ENCODE measurements at regions not wholly inside any gene's neighbourhood (a gene's known extent, or its start where the extent isn't known, plus 50 kb on each side); places are given as distances from the start of the nearest gene placed in this dataset.
"Not testable (repeated sequence)": the region's sequence is repeated elsewhere in the genome, so short reads cannot be mapped to it uniquely, and the experiment has no call there.

DNA sequence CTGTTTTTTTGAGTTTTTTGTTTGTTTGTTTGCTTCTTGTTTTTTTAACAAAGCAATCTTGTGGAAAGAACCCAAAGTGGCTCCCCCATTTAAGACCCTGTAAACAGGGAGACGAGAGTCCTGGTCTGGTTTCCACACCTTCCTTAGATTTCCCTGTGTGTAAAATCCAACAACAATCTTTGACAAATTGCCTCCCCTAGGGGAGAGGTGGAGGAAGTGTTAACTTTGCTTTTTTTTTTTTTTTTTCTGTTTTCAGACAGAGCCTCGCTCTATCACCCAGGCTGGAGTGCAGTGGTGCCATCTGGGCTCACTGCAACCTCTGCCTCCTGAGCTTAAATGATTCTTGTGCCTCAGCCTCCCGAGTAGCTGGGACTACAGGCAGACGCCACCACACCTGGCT, 136.0 kb downstream of the OTOP1 start:
- WGBS, 2 donors, result 61 to 72% methylated on average over 4 of the region's 4 CpGs

GRCh38 chr4:4092159-4092558, 134.6 kb downstream of the OTOP1 start:
- WGBS, 2 donors, result 67 to 70% methylated on average over 4 of the region's 4 CpGs
- H3K36me3 ChIP-seq (ENCODE audit: low read depth, missing control alignments); H3K4me1 ChIP-seq; intact Hi-C loops (cut with DNase I; ENCODE audit: low total_unique reads); H3K27me3 ChIP-seq; H3K27ac ChIP-seq; H3K4me3 ChIP-seq; H3K9me3 ChIP-seq; DNase-seq: not testable (repeated sequence)

More for the DNA sequence above, 136.0 kb downstream of the OTOP1 start:
- H3K36me3 ChIP-seq (ENCODE audit: low read depth, missing control alignments); H3K27ac ChIP-seq; H3K4me1 ChIP-seq; H3K9me3 ChIP-seq; DNase-seq; H3K27me3 ChIP-seq; intact Hi-C loops (cut with DNase I; ENCODE audit: low total_unique reads); H3K4me3 ChIP-seq: not testable (repeated sequence)

DNA sequence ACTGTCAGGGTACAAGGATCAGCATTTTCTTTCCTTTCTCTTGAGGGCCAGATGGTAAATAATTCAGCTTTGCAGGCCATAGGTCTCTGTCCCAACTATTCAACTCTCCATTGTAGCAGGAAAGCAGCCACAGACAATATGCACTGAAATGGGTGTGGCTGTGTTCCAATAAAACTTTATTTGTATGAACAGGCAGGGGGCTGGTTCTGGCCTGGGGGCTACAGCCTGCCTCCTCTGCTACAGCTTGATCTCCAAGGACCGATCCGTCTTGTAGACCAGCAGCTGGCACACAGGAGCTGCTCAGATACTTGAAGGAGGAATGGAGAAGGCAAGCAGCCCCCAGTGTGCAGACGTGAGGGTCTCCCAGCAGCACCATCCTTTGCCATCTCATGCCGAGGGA, 127.1 kb downstream of the OTOP1 start:
- H3K4me3 ChIP-seq; H3K4me1 ChIP-seq; intact Hi-C loops (cut with DNase I; ENCODE audit: low total_unique reads); H3K27ac ChIP-seq; DNase-seq; H3K27me3 ChIP-seq; H3K36me3 ChIP-seq (ENCODE audit: low read depth, missing control alignments); H3K9me3 ChIP-seq: not testable (repeated sequence)
- 50 to 74% methylated on average over 2 to 4 of the region's 4 CpGs for WGBS, 2 donors

DNA sequence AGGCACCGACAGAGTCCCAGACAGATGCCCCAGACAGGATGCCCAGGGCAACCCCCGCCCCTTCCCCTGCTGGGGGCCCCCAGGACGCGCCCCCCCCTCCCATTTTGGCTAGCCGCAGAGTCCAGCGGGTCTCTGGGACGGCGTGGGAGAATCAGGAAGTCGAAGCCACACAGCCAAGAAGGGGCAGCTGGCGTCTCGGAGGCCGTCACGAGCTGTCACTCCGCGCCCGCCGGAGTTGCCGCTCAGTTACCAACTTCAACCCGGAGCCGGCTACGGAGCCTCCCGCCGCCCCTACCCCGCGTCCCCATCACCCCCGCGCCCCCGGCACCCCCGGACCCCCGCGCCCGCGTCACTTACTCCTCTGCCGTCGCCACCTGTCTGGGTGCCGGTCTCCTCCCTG, 119.8 kb downstream of the OTOP1 start:
- H3K36me3 ChIP-seq (ENCODE audit: low read depth, missing control alignments); H3K27ac ChIP-seq; intact Hi-C loops (cut with DNase I; ENCODE audit: low total_unique reads); H3K9me3 ChIP-seq; DNase-seq; H3K4me1 ChIP-seq; H3K27me3 ChIP-seq: not testable (repeated sequence)
- WGBS, 2 donors, result 4% methylated on average over 9 of the region's 36 CpGs; no CpG with 5 or more reads in 1 of the 2 donors
- peak overlapping the region in 1 of 2 donors; percentile 26 for H3K4me3 ChIP-seq

GRCh38 chr4:4107411-4108107, 119.2 kb downstream of the OTOP1 start:
- H3K4me1 ChIP-seq; H3K27ac ChIP-seq; H3K27me3 ChIP-seq; H3K36me3 ChIP-seq (ENCODE audit: low read depth, missing control alignments); intact Hi-C loops (cut with DNase I; ENCODE audit: low total_unique reads); H3K9me3 ChIP-seq: not testable (repeated sequence)
- TF ChIP-seq, protein P1, sequence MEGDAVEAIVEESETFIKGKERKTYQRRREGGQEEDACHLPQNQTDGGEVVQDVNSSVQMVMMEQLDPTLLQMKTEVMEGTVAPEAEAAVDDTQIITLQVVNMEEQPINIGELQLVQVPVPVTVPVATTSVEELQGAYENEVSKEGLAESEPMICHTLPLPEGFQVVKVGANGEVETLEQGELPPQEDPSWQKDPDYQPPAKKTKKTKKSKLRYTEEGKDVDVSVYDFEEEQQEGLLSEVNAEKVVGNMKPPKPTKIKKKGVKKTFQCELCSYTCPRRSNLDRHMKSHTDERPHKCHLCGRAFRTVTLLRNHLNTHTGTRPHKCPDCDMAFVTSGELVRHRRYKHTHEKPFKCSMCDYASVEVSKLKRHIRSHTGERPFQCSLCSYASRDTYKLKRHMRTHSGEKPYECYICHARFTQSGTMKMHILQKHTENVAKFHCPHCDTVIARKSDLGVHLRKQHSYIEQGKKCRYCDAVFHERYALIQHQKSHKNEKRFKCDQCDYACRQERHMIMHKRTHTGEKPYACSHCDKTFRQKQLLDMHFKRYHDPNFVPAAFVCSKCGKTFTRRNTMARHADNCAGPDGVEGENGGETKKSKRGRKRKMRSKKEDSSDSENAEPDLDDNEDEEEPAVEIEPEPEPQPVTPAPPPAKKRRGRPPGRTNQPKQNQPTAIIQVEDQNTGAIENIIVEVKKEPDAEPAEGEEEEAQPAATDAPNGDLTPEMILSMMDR (IDR thresholded peaks at IDR 0.05), result peak; percentile 43 to 75 (median 66)
- DNase-seq, result peak; percentile 65
- WGBS, 2 donors, result 14 to 74% methylated on average over 3 to 47 of the region's 52 CpGs
- peak overlapping the region in 1 of 2 donors; percentile 26 for H3K4me3 ChIP-seq

DNA sequence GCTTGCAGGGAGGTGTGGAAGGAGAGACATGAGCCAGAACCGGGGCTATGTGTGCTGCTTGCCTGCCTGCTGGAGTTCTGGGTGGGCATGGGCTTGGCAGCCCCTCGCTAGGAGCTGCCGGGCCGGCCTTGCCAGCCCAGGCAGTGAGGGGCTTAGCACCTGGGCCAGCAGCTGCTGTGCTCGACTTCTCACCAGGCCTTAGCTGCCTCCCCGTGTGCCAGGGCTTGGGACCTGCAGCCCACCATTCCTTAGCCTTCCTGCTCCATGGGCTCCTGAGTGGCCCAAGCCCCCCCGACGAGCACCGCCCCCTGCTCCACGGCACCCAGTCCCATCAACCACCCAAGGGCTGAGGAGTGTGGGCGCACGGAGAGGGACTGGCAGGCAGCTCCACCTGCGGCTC, 111.3 kb downstream of the OTOP1 start:
- H3K4me3 ChIP-seq; H3K36me3 ChIP-seq (ENCODE audit: low read depth, missing control alignments); H3K27me3 ChIP-seq; intact Hi-C loops (cut with DNase I; ENCODE audit: low total_unique reads); H3K27ac ChIP-seq; DNase-seq; H3K9me3 ChIP-seq; H3K4me1 ChIP-seq: not testable (repeated sequence)
- 88% methylated on average over 9 of the region's 13 CpGs; no CpG with 5 or more reads in 1 of the 2 donors for WGBS, 2 donors

GRCh38 chr4:4116901-4117300, 109.8 kb downstream of the OTOP1 start:
- H3K27me3 ChIP-seq; H3K4me1 ChIP-seq; H3K36me3 ChIP-seq (ENCODE audit: low read depth, missing control alignments); H3K9me3 ChIP-seq; H3K27ac ChIP-seq; DNase-seq; H3K4me3 ChIP-seq; intact Hi-C loops (cut with DNase I; ENCODE audit: low total_unique reads): not testable (repeated sequence)
- WGBS, 2 donors, result 0 to 57% methylated on average over 1 of the region's 1 CpG

GRCh38 chr4:4134368-4134767, 92.4 kb downstream of the OTOP1 start:
- H3K27me3 ChIP-seq; intact Hi-C loops (cut with DNase I; ENCODE audit: low total_unique reads); H3K4me1 ChIP-seq; H3K36me3 ChIP-seq (ENCODE audit: low read depth, missing control alignments); H3K4me3 ChIP-seq; DNase-seq; H3K27ac ChIP-seq; H3K9me3 ChIP-seq: not testable (repeated sequence)
- WGBS, 2 donors, result 62 to 64% methylated on average over 8 of the region's 8 CpGs

- H3K36me3 ChIP-seq (ENCODE audit: low read depth, missing control alignments); intact Hi-C loops (cut with DNase I; ENCODE audit: low total_unique reads); H3K27ac ChIP-seq; H3K9me3 ChIP-seq; DNase-seq; H3K27me3 ChIP-seq; H3K4me3 ChIP-seq; H3K4me1 ChIP-seq: not testable (repeated sequence)
- 87% methylated on average over 7 to 9 of the region's 9 CpGs for WGBS, 2 donors
Measured at GRCh38 chr4:4136621-4137020, 90.1 kb downstream of the OTOP1 start.
